Activated CD8-positive, alpha-beta T cell treated with anti-CD3 and anti-CD28 coated beads, Interleukin-2, amount 10 ng/mL, durations not matched to agents 7 days and 5 days (primary cell): ENCODE measurements at regions not wholly inside any gene's neighbourhood (a gene's known extent, or its start where the extent isn't known, plus 50 kb on each side); places are given as distances from the start of the nearest gene placed in this dataset.

ENCODE experiments used
- ATAC-seq: fragments of 150-1000 bp; cut with Tn5 transposase; one replicate; pipeline ENCODE4 v1.10.0; 2021; ENCODE audit warnings: moderate library complexity
- CTCF ChIA-PET: fragments of 350-600 bp; sonication (Branson Sonifier 250); formaldehyde crosslinking; loops from one replicate; lab custom pipeline; 2021; ENCODE audit warnings: antibody characterized with exemption; lab: Charles Lee
- POLR2A ChIA-PET: fragments of 350-600 bp; sonication (Branson Sonifier 250); formaldehyde crosslinking; loops from one replicate; lab custom pipeline; 2021; ENCODE audit warnings: antibody characterized with exemption; lab: Charles Lee
- DNase-seq: peaks from one replicate; pipeline ENCODE4 v3.0.0-alpha.2; 2020
- H3K27ac Mint-ChIP-seq: one replicate; pipeline ENCODE4 v1.8.0; 2021; ENCODE audit warnings: mild to moderate bottlenecking, mixed read lengths
- H3K27me3 Mint-ChIP-seq: one replicate; pipeline ENCODE4 v1.8.0; 2021; ENCODE audit warnings: low read depth, mixed read lengths
- H3K36me3 Mint-ChIP-seq: one replicate; pipeline ENCODE4 v1.8.0; 2021; ENCODE audit warnings: low read depth, mixed read lengths
- H3K4me1 Mint-ChIP-seq: one replicate; pipeline ENCODE4 v1.8.0; 2021; ENCODE audit warnings: low read depth, mixed read lengths
- H3K4me3 Mint-ChIP-seq: one replicate; pipeline ENCODE4 v1.8.0; 2021; ENCODE audit warnings: mild to moderate bottlenecking, mixed read lengths
- H3K9me3 Mint-ChIP-seq: one replicate; pipeline ENCODE4 v1.8.0; 2022; ENCODE audit warnings: mixed read lengths; ENCODE audit not compliant: insufficient read depth

DNA sequence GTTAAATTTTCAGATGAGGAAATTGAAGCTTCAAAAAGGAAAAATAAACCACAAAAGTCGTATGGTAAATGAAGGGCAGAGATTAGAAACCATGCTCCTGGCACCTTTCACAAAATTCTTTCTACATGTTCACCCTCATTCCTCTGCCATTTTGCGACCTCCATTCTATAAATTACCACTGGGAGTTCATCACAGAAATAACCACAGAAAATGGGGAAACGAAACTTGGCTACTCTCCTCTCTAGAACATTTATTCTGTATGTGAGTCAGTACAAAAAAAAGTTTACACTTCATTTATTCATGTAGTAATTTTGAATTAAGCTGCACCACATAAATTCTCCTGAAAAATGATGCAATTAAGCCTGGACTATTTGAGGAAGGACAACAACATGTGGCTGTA, 320.9 kb upstream of the C1orf87 start:
- Mint-ChIP-seq H3K27ac (no peak overlapping the region), H3K4me3 (no peak overlapping the region), H3K36me3 (no peaks in the 10 kb centered on the region), H3K27me3 (no peaks in the 10 kb centered on the region), H3K4me1 (no peaks in the 10 kb centered on the region), H3K9me3 (no peaks in the 10 kb centered on the region)
- DNase-seq (no peak), ATAC-seq (no peak)
- ChIA-PET POLR2A (no interaction called here), CTCF (no interaction called here)

DNA sequence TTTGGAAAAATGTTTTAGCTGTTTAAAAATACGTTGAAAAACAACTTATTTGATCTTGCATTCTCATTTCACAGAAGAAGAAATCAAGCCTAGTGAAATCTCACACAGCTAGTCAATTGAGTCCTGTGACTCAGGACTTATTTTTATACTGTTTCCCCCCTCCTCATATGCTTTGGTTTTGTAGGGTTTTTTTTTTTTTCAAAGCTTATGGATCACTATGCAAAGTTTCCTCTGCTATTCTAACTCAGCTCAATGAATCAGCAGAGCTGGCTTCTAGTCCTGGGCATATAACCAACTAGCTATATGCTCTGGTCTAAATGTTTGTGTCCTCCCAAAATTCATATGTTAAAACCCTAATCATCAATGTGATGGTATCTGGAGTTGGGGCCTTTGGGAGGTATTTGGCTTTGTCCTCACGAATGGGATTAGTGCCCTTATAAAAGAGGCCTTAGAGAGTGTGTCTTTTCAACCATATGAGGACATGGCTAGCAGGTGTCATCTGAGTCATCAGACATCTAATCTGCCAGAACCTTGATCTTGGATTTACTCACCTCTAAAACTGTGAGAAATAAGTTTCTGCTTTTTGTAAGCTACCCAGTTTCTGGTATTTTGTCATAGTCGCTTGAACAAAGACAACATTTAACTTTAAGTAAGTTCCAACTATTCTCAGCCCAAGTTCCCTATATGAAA, 317.2 kb upstream of the C1orf87 start:
- Mint-ChIP-seq H3K27ac (no peak overlapping the region), H3K27me3 (no peaks in the 10 kb centered on the region), H3K36me3 (no peaks in the 10 kb centered on the region), H3K9me3 (no peaks in the 10 kb centered on the region), H3K4me3 (no peak overlapping the region), H3K4me1 (no peaks in the 10 kb centered on the region)
- ATAC-seq (no peak), DNase-seq (no peak)
- POLR2A ChIA-PET, result no interaction called here
- CTCF ChIA-PET, result no interaction called here

DNA sequence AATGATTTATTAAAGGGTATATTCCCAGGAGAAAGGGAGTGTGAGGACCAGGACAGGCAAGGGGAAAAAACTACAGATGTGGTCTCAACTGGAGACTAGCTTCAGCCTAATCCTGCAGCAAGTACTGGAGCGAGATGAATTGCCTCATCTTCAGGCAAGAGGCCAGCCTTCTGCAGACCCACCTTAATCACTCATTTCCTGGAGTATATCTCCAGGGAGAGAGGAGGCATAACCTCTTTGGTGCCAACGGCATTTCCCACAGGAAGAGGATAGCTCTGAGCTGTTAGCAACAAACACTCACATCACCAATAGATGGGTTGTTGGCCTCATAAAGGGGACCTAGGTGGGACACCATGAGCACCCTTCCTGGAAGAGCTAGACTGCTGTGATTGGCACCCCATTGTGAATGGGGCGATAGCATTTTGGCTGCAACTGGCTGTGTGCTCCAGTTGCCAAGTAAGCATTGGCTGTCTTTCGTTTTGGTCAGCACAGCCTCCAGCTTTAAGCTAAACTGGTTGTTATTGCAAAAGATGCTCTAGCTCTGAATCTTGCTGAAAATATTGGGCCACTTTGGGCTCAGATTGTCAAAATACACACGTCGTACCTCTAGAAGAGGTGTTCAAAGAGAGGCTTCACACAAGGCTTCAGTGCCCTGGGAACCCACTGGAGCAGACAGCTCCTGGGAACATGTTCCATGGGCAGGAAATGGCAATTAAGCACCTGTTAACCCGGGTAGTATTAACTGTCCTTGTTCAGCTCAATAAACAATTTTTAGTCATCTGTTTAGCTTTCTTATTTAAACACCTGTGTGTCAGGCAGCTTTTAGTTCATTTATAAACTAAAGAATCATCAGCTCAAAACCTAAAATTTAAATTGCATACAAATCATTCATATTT, 314.8 kb upstream of the C1orf87 start:
- no peak overlapping the region for H3K4me3 Mint-ChIP-seq
- no peaks in the 10 kb centered on the region for H3K9me3 Mint-ChIP-seq
- POLR2A ChIA-PET, result no interaction called here
- DNase-seq (no peak), ATAC-seq (no peak)
- CTCF ChIA-PET, result interaction anchor here (1.1 kb wide), 1 partner anchor 107 kb away, joined by 3 read pairs; no protein-coding TSS in a partner anchor
- H3K27me3 Mint-ChIP-seq, result no peaks in the 10 kb centered on the region
- H3K36me3 Mint-ChIP-seq, result no peaks in the 10 kb centered on the region
- no peaks in the 10 kb centered on the region for H3K4me1 Mint-ChIP-seq
- H3K27ac Mint-ChIP-seq, result no peak overlapping the region

DNA sequence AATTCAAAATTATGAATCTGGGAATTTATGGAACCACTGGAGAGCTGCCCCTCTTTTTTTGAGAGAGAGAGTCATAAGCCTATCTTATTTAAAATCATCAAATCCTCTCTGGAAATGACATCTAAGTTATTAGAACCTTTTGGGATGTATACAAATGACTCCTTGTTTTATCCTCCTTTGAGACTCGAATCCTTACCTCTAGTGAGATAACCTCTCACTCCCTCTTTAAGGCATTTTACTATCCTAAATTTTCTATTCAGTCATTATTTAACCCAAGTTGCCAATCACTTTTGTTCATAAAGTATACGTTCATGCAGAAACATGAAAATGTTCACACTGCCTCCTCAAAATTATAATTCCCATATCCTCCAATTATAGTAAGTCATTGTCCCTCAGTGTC, 313.6 kb upstream of the C1orf87 start:
- H3K27ac Mint-ChIP-seq, result no peak overlapping the region
- H3K4me1 Mint-ChIP-seq, result no peaks in the 10 kb centered on the region
- DNase-seq (no peak), ATAC-seq (no peak)
- POLR2A ChIA-PET, result no interaction called here
- no peak overlapping the region for H3K4me3 Mint-ChIP-seq
- H3K27me3 Mint-ChIP-seq, result no peaks in the 10 kb centered on the region
- H3K36me3 Mint-ChIP-seq, result no peaks in the 10 kb centered on the region
- no peaks in the 10 kb centered on the region for H3K9me3 Mint-ChIP-seq
- CTCF ChIA-PET, result no interaction called here

GRCh38 chr1:60386249-60386648, 312.7 kb upstream of the C1orf87 start:
- no peaks in the 10 kb centered on the region for H3K36me3 Mint-ChIP-seq
- H3K27ac Mint-ChIP-seq, result no peak overlapping the region
- H3K27me3 Mint-ChIP-seq, result no peaks in the 10 kb centered on the region
- DNase-seq, result no peak
- ATAC-seq, result no peak
- ChIA-PET POLR2A (no interaction called here), CTCF (no interaction called here)
- no peaks in the 10 kb centered on the region for H3K9me3 Mint-ChIP-seq
- no peak overlapping the region for H3K4me3 Mint-ChIP-seq
- H3K4me1 Mint-ChIP-seq, result no peaks in the 10 kb centered on the region

GRCh38 chr1:60376196-60376595, 302.6 kb upstream of the C1orf87 start:
- DNase-seq, result no peak
- Mint-ChIP-seq H3K36me3 (no peaks in the 10 kb centered on the region), H3K4me1 (no peaks in the 10 kb centered on the region), H3K27ac (no peak overlapping the region), H3K27me3 (no peaks in the 10 kb centered on the region), H3K4me3 (no peak overlapping the region), H3K9me3 (no peaks in the 10 kb centered on the region)
- no peak for ATAC-seq
- ChIA-PET POLR2A (no interaction called here), CTCF (no interaction called here)

DNA sequence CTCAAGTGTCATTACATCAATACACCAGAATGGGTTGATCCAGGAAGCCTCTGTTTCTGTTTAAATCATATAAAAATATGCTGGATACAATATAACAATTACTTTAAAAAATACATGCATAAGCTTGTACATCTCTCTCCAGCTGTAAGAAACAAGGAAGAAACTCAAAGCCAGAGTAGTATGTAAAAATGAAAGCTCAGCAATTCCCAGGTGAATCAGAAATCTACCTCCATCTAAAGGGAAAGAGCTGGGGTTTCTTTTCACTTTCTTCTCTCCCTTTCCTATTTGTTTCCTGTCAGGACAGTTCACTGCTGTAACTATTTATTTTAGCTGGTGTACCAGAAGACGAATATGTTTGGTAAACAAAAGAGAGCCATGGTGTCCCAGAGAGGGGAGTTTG, 301.0 kb upstream of the C1orf87 start:
- Mint-ChIP-seq H3K9me3 (no peaks in the 10 kb centered on the region), H3K4me3 (no peak overlapping the region), H3K4me1 (no peaks in the 10 kb centered on the region), H3K27me3 (no peaks in the 10 kb centered on the region), H3K27ac (no peak overlapping the region), H3K36me3 (no peaks in the 10 kb centered on the region)
- POLR2A ChIA-PET, result no interaction called here
- DNase-seq (no peak), ATAC-seq (no peak)
- CTCF ChIA-PET, result no interaction called here

DNA sequence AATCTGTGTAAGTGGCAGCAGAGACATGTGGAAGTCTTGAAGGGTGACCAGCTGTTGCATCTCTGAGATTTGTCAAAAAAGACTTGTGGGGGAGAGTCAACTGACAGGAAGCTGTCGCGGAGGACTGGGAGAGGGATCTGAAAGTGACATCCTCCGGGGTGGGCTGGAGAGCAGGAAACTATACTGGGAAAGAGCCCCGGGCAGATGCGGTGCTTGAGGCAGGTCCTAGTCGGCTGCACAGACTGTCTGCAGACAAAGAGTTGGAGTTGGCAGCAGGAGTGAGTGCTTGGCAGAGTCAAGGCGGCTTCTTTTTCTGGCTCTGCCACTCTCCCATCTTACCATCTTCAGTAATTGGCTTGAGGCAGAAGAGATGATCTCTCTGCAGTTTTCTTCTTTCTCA, 294.0 kb upstream of the C1orf87 start:
- POLR2A ChIA-PET, result no interaction called here
- DNase-seq, result no peak
- no peak overlapping the region for H3K4me3 Mint-ChIP-seq
- no peaks in the 10 kb centered on the region for H3K27me3 Mint-ChIP-seq
- H3K36me3 Mint-ChIP-seq, result no peaks in the 10 kb centered on the region
- no peak for ATAC-seq
- CTCF ChIA-PET, result no interaction called here
- no peaks in the 10 kb centered on the region for H3K4me1 Mint-ChIP-seq
- no peaks in the 10 kb centered on the region for H3K9me3 Mint-ChIP-seq
- H3K27ac Mint-ChIP-seq, result no peak overlapping the region

GRCh38 chr1:60359431-60359830, 285.9 kb upstream of the C1orf87 start:
- no peaks in the 10 kb centered on the region for H3K27me3 Mint-ChIP-seq
- no peak for ATAC-seq
- no peaks in the 10 kb centered on the region for H3K36me3 Mint-ChIP-seq
- no peak overlapping the region for H3K4me3 Mint-ChIP-seq
- H3K4me1 Mint-ChIP-seq, result no peaks in the 10 kb centered on the region
- no peak overlapping the region for H3K27ac Mint-ChIP-seq
- CTCF ChIA-PET, result no interaction called here
- no peak for DNase-seq
- H3K9me3 Mint-ChIP-seq, result no peaks in the 10 kb centered on the region
- POLR2A ChIA-PET, result no interaction called here

- POLR2A ChIA-PET, result no interaction called here
- no peak for DNase-seq
- H3K4me3 Mint-ChIP-seq, result no peak overlapping the region
- no peaks in the 10 kb centered on the region for H3K27me3 Mint-ChIP-seq
- ATAC-seq, result no peak
- H3K9me3 Mint-ChIP-seq, result no peaks in the 10 kb centered on the region
- CTCF ChIA-PET, result no interaction called here
- H3K27ac Mint-ChIP-seq, result no peak overlapping the region
- H3K4me1 Mint-ChIP-seq, result no peaks in the 10 kb centered on the region
- H3K36me3 Mint-ChIP-seq, result no peaks in the 10 kb centered on the region
Observed at GRCh38 chr1:60350531-60350930, 277.0 kb upstream of the C1orf87 start.

GRCh38 chr1:60348884-60349283, 275.3 kb upstream of the C1orf87 start:
- Mint-ChIP-seq H3K4me3 (no peak overlapping the region), H3K36me3 (no peaks in the 10 kb centered on the region), H3K9me3 (no peaks in the 10 kb centered on the region), H3K4me1 (no peaks in the 10 kb centered on the region), H3K27ac (no peak overlapping the region), H3K27me3 (no peaks in the 10 kb centered on the region)
- POLR2A ChIA-PET, result no interaction called here
- DNase-seq, result no peak
- no peak for ATAC-seq
- CTCF ChIA-PET, result no interaction called here

GRCh38 chr1:60345621-60346020, 272.1 kb upstream of the C1orf87 start:
- Mint-ChIP-seq H3K9me3 (no peaks in the 10 kb centered on the region), H3K27me3 (no peaks in the 10 kb centered on the region), H3K27ac (no peak overlapping the region), H3K4me3 (no peak overlapping the region), H3K4me1 (no peaks in the 10 kb centered on the region), H3K36me3 (no peaks in the 10 kb centered on the region)
- ChIA-PET CTCF (no interaction called here), POLR2A (no interaction called here)
- ATAC-seq, result no peak
- no peak for DNase-seq
